ENCODE measurements at regions not wholly inside any gene's neighbourhood (a gene's known extent, or its start where the extent isn't known, plus 50 kb on each side); places are given as distances from the start of the nearest gene placed in this dataset.
"Not testable (repeated sequence)": the region's sequence is repeated elsewhere in the genome, so short reads cannot be mapped to it uniquely, and the experiment has no call there.

DNA sequence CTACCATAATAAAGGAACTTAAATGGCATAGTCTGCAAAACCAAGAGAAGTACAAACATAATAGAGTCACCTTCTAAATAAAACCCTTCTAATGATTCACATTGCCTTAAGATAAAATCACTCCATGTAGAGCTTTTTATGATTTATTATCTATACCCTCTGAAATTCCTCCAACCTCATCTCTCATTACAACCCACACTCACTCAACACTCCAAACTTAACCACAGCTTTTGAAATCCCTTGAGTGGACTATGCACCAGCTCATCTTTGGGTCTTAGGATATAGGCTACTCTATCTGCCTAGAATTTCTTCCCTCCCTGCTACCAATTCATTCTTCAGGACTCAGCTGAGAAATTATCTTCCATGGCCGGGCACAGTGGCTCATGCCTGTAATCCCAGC is 122.5 kb downstream of the CETN3 start:
- DNase-seq (ENCODE audit: low read depth in 3 of 3, low spot score in 2 of 3) = no peak

DNA sequence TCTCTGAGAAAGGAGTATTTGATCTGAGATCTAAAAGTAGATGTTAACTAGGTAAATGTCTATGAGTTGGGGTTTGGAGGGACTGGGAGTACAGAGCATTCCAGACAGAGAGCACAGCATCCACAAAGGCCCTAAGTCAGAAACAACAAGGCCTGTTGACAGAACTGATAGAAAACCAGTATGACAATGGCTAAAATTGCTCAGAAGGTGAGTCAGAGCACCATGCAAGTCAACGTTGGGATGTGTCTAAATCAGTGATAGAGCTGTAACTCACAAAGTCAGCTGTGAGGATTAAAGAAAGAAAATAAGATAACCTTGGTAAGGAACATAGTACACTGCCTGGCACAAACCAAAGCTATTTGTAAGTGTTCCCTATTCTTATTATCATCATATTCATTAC is 124.0 kb downstream of the CETN3 start:
- DNase-seq (ENCODE audit: low read depth in 3 of 3, low spot score in 2 of 3) = no peak

DNA sequence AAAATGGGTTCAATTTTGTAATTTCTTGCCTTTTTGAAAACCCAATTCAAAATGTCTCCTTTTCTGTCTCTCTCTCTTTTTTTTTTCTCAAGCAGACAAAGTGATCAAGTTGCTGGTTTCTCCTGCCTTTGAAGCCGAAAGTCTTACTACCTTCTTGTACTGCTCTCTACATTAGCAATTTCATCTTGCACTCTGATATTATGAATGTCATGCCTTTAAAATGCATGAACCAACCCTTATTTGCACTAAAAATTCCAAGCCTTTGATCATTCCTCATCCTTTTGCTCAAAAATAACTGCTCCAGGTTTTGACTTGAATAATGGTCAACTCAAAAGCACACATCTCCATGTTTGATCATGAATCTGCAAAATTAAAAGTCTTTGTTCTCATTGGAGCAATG is 125.2 kb downstream of the CETN3 start:
- no peak for DNase-seq (ENCODE audit: low read depth in 3 of 3, low spot score in 2 of 3)

GRCh38 chr5:90279091-90279490 is 130.5 kb downstream of the CETN3 start:
- no peak for DNase-seq (ENCODE audit: low read depth in 3 of 3, low spot score in 2 of 3)

GRCh38 chr5:90274216-90274615 is 135.3 kb downstream of the CETN3 start:
- DNase-seq (ENCODE audit: low read depth in 3 of 3, low spot score in 2 of 3) = no peak

- no peak for DNase-seq (ENCODE audit: low read depth in 3 of 3, low spot score in 2 of 3)
Observed at GRCh38 chr5:90267646-90268045, 141.9 kb downstream of the CETN3 start.

- DNase-seq (ENCODE audit: low read depth in 3 of 3, low spot score in 2 of 3) = no peak
Observed at GRCh38 chr5:90265545-90265857, 144.1 kb downstream of the CETN3 start.

DNA sequence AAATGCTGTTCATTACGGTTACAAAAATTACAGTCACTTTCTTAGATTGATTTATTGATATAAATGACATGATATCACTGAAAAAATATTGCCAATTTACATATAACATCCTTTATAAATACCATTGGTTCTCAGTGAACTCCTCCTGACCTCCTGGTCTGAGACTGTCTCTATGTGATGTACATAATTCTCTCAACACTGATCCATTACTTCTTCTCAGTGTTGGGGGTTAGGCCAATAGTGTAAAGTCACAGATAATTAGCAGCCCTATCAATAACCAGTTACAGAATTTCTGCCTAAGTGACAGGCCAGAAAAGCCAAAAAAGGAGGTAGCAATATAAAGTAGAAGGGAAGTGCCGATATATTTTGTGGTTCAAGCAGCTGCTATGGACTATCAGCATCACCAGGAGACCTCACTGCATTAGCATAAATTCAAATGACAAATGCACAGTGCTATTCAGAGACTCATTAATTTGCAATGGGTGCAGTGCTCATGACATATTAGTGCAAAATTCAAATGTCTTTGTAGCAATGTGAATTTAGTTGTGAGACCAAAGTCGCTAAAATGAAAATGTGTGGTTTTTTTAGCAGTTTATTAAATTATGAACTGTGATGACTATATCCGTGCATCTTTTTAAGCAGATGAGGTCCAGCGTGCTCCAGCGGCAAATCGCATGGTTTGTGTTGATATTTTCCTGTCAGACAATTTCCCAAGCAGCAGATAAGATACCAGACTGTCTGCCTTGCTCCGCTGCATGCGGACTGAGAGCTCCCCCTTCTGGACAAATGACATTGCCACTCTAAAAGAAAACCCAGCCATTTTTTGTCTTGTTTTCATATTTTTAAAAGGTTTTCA is 144.6 kb downstream of the CETN3 start:
- peak; percentile 23 to 43 (median 36) for DNase-seq (ENCODE audit: low read depth in 3 of 3, low spot score in 2 of 3)

GRCh38 chr5:90263102-90263820 is 146.3 kb downstream of the CETN3 start:
- DNase-seq (ENCODE audit: low read depth in 3 of 3, low spot score in 2 of 3) = no peak

DNA sequence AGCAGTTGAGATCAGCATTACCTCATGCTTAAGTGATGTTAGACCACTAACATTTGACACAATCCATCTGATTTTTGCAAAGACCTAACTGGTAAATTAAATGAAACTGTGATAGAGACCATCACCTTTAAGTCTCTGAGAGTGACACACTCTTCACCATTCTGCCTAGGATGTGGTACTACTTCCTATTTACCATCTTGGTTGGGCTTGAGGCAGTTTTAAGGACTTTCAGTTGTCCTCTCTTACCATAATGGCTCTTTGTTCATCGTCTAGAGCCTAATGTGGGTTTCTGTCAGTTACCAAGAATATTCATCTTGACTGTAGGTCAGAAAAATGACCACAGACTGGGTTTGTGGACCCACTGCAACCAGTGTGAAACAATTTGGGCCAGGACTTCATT is 158.1 kb downstream of the CETN3 start:
- no peak for DNase-seq (ENCODE audit: low read depth in 3 of 3, low spot score in 2 of 3)

DNA sequence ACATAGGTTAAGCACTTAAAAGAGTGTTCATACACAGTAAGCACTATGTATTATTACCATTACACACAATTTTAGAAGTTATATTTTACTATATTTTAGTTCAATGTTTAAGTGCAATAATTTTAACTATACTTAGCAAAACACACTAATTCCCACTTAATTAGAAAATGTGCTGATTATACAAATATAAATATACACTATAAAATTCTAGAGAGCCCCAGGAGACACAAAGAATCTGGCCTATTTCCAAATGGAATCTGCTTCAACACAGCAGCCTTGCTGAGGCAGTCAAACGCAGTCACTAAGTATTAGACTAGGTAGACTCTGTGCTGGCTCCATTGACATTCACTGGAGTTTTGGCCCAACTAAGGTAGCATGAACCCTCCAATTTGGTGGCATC is 160.9 kb downstream of the CETN3 start:
- DNase-seq (ENCODE audit: low read depth in 3 of 3, low spot score in 2 of 3) = no peak

DNA sequence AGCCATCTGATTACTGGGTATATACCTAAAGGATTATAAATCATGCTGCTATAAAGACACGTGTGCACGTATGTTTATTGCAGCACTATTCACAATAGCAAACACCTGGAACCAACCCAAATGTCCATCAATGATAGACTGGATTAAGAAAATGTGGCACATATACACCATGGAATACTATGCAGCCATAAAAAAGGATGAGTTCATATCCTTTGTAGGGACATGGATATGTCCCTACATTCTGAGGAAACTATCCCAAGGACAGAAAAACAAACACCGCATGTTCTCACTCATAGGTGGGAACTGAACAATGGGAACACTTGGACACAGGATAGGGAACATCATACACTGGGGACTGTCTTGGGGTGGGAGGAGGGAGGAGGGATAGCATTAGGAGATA is 165.7 kb downstream of the CETN3 start:
- not testable (repeated sequence) for DNase-seq (ENCODE audit: low read depth in 3 of 3, low spot score in 2 of 3)

DNA sequence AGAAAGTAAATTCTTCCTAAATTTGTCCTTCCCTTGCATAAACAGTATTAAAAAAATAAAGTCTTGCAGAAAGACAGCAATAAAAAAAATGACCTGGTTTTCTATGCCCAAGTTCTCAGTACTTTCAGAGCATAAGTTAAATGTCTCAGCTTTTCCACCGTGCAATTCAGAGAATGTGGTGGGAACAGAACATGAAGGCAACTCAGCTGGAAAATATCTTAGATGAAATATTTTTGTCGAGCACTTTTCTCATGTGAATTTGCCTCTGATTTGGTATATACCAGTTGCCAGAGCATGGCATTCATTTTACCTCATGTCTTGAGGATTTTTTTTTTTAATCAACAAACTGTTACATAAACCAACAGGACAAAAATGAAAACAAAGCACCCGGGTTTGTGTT is 176.1 kb downstream of the CETN3 start:
- DNase-seq (ENCODE audit: low read depth in 3 of 3, low spot score in 2 of 3) = no peak

GRCh38 chr5:90231688-90232087 is 177.9 kb downstream of the CETN3 start:
- no peak for DNase-seq (ENCODE audit: low read depth in 3 of 3, low spot score in 2 of 3)

GRCh38 chr5:90227683-90228082 is 181.9 kb downstream of the CETN3 start:
- no peak for DNase-seq (ENCODE audit: low read depth in 3 of 3, low spot score in 2 of 3)

DNA sequence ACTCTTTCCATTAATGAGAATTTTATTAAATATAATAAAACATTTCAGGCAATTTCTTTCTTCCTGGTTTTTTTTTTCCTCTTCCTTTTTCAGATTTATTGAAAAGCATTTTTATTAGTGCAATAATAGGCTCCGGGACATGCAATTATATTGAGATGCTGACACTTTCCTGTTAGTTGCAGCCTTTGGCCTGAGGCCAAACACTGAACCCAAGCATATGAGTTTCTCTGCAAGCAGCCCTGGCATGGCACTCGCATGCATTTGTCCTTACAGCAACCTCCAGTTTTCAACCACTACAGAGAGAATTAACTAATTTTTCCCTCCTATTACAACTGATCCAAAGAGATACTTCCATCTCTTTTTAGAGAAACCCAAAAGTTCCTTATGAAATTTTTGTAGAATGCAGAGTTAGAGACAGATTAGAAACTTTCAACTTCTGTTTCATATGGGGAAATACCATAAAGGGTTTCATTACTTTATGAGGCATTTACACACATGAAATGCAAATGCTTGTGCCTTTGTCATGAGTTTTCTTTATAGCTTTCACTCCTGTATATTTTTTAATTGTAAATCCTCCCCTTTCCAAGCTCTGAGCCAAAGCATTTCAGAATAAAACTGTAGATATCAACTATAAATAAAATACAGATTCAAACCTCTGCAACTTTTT is 183.0 kb downstream of the CETN3 start:
- no peak for DNase-seq (ENCODE audit: low read depth in 3 of 3, low spot score in 2 of 3)

DNA sequence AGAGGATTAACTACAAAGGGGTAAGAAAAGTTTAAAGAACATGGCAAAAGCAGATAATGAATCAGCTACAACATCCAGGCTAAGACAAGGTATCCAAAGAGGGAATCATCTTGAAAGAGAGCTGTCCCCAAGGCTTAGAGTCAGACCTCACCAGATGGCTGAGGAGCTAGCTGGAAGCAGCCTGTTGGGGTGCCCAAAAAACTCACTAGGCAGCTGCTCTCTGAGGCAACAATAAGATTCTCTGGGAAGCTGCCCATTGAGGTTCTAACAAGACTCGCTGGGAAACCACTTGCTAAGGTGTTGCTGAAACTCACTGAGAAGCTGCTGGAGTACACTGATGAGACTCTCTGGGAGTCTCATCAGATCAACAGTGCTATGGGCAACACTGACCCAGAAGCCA is 185.2 kb downstream of the CETN3 start:
- DNase-seq (ENCODE audit: low read depth in 3 of 3, low spot score in 2 of 3) = no peak

- no peak for DNase-seq (ENCODE audit: low read depth in 3 of 3, low spot score in 2 of 3)
Observed at GRCh38 chr5:90223756-90224155, 185.8 kb downstream of the CETN3 start.

- no peak for DNase-seq (ENCODE audit: low read depth in 3 of 3, low spot score in 2 of 3)
Observed at GRCh38 chr5:90221951-90222350, 187.6 kb downstream of the CETN3 start.

- DNase-seq (ENCODE audit: low read depth in 3 of 3, low spot score in 2 of 3) = no peak
Observed at GRCh38 chr5:90220554-90220953, 189.0 kb downstream of the CETN3 start.

DNA sequence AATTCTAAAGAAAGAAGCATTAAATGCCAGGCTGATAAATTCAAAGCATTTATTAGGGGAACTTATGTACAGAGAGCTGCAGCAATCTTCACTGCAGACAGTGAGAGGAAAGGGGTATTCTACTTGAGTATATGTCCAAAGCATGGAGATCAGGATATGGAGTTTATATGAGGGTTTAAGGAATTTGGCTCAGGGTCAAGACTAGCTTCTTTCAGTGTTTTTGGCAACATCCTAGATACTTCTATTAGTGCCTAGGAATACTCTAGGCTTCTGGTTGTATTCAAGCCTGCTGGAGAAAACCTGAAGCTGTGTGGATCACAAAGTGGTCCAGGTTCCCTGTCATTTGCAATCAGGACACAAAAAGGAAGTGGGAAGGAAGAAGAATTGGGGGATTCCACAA is 194.6 kb downstream of the CETN3 start:
- DNase-seq (ENCODE audit: low read depth in 3 of 3, low spot score in 2 of 3) = no peak

- not testable (repeated sequence) for DNase-seq (ENCODE audit: low read depth in 3 of 3, low spot score in 2 of 3)
Observed at GRCh38 chr5:90208323-90208722, 201.2 kb downstream of the CETN3 start.
